Suprapubic skin (tissue), 4 donors: ENCODE measurements at regions not wholly inside any gene's neighbourhood (a gene's known extent, or its start where the extent isn't known, plus 50 kb on each side); places are given as distances from the start of the nearest gene placed in this dataset.

Experiments used
- DNase-seq, 2 donors: peaks; one replicate each; pipeline ENCODE4 v3.0.0-alpha.2; 2019; ENCODE audit warnings: low spot score in 2 of 2
- H3K27ac ChIP-seq: fragments of 200-600 bp; sonication (generic); one replicate; pipeline ENCODE4 v1.5.1; 2019
- H3K27me3 ChIP-seq: fragments of 200-600 bp; sonication (generic); one replicate; pipeline ENCODE4 v1.5.1; 2019
- H3K36me3 ChIP-seq: fragments of 200-600 bp; sonication (generic); one replicate; pipeline ENCODE4 v1.5.1; 2019
- H3K4me1 ChIP-seq: fragments of 200-600 bp; sonication (generic); one replicate; pipeline ENCODE4 v1.5.1; 2019
- H3K4me3 ChIP-seq: fragments of 200-600 bp; sonication (generic); one replicate; pipeline ENCODE4 v1.5.1; 2019; ENCODE audit warnings: mild to moderate bottlenecking
- H3K9me3 ChIP-seq: fragments of 200-600 bp; sonication (generic); one replicate; pipeline ENCODE4 v1.5.1; 2019
- EP300 ChIP-seq: sonication (generic); formaldehyde crosslinking; IDR thresholded peaks from one replicate; pipeline ENCODE4 v1.6.1; 2017; ENCODE audit warnings: antibody characterized with exemption
- POLR2A ChIP-seq, 2 donors: fragments of 450-650 bp; IDR thresholded peaks; one replicate each; pipeline ENCODE4 v1.6.1; 2017; ENCODE audit warnings: antibody characterized with exemption in 2 of 2, mild to moderate bottlenecking in 2 of 2, moderate library complexity in 2 of 2
- POLR2AphosphoS5 ChIP-seq, 3 donors: sonication (generic); formaldehyde crosslinking; IDR thresholded peaks; one replicate each; pipeline ENCODE4 v1.6.1; 2017; ENCODE audit warnings: antibody characterized with exemption in 3 of 3
- WGBS: methylation state at CpG from one replicate; pipeline ENCODE4 v1.1.5; 2018; 5-methylcytosine and 5-hydroxymethylcytosine counted together
- TF ChIP-seq, protein P1 (sequence below), 2 donors: fragments of 200-600 bp in 1 of 2; fragments of 450-650 bp in 1 of 2; sonication (generic) in 1 of 2; IDR thresholded peaks; one replicate each; pipeline ENCODE4 v1.5.1; 2016 to 2019; ENCODE audit warnings: antibody characterized with exemption in 2 of 2, mild to moderate bottlenecking in 1 of 2, moderate library complexity in 1 of 2

DNA sequence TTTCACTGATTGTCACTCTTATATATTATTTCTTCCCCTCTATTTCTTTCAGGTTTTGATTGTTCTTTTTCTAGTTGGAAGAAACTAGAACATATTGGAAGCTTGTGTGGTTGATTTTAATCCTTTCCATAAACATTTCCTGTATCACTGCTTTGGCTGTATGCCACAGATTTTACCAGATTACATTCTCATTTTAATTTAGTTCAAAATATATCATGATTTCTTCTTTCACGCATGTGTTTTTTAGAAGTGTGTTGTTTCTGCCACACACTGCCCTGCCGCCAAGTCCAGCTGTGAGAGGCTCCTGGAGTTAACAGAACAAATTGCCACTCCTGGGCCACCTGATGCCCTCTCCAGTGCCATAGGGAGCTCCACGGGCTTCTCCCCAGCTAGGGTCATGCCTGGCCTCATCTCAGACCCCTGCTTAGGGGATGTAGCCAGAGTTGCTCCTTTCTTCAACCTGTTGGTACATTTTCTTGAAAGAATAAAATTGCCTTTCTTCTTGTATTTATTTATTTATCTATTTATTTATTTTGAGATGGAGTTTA lies 206.2 kb upstream of the COPS8 start:
- peaks cover 16% of the 10 kb centered on the region for H3K4me1 ChIP-seq
- no peaks in the 10 kb centered on the region for H3K36me3 ChIP-seq
- H3K27ac ChIP-seq: no peak overlapping the region
- 49% methylated on average over 3 of the region's 3 CpGs for WGBS
- no peaks in the 10 kb centered on the region for H3K9me3 ChIP-seq
- TF ChIP-seq, protein P1, sequence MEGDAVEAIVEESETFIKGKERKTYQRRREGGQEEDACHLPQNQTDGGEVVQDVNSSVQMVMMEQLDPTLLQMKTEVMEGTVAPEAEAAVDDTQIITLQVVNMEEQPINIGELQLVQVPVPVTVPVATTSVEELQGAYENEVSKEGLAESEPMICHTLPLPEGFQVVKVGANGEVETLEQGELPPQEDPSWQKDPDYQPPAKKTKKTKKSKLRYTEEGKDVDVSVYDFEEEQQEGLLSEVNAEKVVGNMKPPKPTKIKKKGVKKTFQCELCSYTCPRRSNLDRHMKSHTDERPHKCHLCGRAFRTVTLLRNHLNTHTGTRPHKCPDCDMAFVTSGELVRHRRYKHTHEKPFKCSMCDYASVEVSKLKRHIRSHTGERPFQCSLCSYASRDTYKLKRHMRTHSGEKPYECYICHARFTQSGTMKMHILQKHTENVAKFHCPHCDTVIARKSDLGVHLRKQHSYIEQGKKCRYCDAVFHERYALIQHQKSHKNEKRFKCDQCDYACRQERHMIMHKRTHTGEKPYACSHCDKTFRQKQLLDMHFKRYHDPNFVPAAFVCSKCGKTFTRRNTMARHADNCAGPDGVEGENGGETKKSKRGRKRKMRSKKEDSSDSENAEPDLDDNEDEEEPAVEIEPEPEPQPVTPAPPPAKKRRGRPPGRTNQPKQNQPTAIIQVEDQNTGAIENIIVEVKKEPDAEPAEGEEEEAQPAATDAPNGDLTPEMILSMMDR (IDR thresholded peaks at IDR 0.05): no peak
- no peak for TF ChIP-seq POLR2A (IDR thresholded peaks at IDR 0.05)
- no peak for TF ChIP-seq POLR2AphosphoS5 (IDR thresholded peaks at IDR 0.05)
- no peak for TF ChIP-seq EP300
- no peaks in the 10 kb centered on the region for H3K27me3 ChIP-seq
- DNase-seq: peak in 1 of 2 donors; percentile 36
- H3K4me3 ChIP-seq: no peak overlapping the region

DNA sequence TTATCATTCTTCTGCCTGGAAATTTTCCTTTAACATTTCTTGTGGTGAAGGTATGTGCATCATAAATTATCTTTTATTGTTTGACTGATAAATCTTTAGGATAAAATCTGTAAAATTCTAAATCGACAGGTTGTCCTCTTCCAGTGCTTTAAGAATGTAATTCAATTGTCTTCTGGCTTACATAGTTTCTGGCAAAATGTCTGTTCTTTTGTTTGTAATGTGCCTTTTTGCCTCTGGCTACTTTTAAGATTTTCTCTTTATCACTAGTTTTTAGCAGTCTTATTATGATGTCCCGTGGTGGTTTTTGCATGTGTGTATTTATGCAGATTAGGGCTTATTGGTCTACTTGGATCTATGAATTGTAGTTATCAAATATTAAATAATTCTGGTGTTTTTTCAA lies 203.6 kb upstream of the COPS8 start:
- TF ChIP-seq EP300 (no peak), POLR2A (IDR thresholded peaks at IDR 0.05) (no peak), POLR2AphosphoS5 (IDR thresholded peaks at IDR 0.05) (no peak)
- TF ChIP-seq, protein P1 (IDR thresholded peaks at IDR 0.05): no peak
- H3K27ac ChIP-seq: no peak overlapping the region
- WGBS: 76% methylated on average over 2 of the region's 2 CpGs

DNA sequence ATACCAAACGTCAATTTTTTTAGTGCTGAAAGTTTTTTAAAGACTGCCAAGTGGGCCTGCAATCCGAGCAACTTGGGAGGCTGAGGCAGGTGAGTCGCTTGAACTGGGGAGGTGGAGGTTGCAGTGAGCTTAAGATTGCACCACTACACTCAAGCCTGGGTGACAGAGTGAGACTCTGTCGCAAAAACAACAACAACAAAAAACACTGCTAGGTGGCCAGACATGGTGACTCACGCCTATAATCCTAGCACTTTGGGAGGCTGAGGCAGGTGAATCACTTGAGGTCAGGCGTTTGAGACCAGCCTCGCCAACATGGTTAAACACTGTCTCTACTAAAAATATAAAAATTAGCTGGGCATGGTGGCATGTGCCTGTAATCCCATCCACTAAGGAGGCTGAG lies 202.8 kb upstream of the COPS8 start:
- Histone ChIP-seq H3K9me3 (no peaks in the 10 kb centered on the region), H3K27ac (no peak overlapping the region), H3K4me1 (peaks cover 5% of the 10 kb centered on the region), H3K27me3 (no peaks in the 10 kb centered on the region), H3K4me3 (no peak overlapping the region), H3K36me3 (no peaks in the 10 kb centered on the region)
- DNase-seq: no peak
- WGBS: 83% methylated on average over 7 of the region's 7 CpGs
- no peak for TF ChIP-seq POLR2AphosphoS5 (IDR thresholded peaks at IDR 0.05)

More for the DNA sequence above, 203.6 kb upstream of the COPS8 start:
- Histone ChIP-seq H3K9me3 (no peaks in the 10 kb centered on the region), H3K4me1 (no peaks in the 10 kb centered on the region), H3K27me3 (no peaks in the 10 kb centered on the region), H3K36me3 (no peaks in the 10 kb centered on the region), H3K4me3 (no peak overlapping the region)
- DNase-seq: no peak

DNA sequence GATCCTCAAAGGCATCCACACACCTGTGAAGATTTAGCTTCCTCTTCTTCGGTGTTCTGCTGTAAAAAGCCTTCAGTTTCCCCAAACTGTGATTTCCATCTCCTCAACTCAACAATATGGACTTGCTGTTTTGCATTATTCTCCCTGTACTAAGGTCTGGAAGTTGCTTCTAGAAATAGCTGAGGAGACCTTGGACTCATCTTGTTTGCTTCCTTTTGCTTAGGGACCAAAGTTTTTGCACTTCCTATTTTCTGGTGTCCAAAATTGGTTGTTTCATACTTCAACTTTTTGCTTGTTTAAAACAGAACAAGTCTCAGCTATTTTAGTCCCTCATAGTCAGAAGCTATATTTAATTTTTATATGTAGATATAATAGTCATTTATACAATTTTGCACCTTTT lies 201.9 kb upstream of the COPS8 start:
- H3K27me3 ChIP-seq: no peaks in the 10 kb centered on the region
- H3K4me1 ChIP-seq: peaks cover 14% of the 10 kb centered on the region
- H3K4me3 ChIP-seq: no peak overlapping the region
- no peaks in the 10 kb centered on the region for H3K9me3 ChIP-seq
- no peaks in the 10 kb centered on the region for H3K36me3 ChIP-seq
- DNase-seq: no peak
- H3K27ac ChIP-seq: no peak overlapping the region
- WGBS: 59% methylated on average over 1 of the region's 1 CpG
- TF ChIP-seq POLR2A (IDR thresholded peaks at IDR 0.05): no peak

GRCh38 chr2:236884569-236885175 lies 201.0 kb upstream of the COPS8 start:
- WGBS: 76% methylated on average over 5 of the region's 5 CpGs

GRCh38 chr2:236886456-236886855 lies 199.2 kb upstream of the COPS8 start:
- H3K4me3 ChIP-seq: no peak overlapping the region
- no peaks in the 10 kb centered on the region for H3K36me3 ChIP-seq
- no peaks in the 10 kb centered on the region for H3K9me3 ChIP-seq
- peaks cover 14% of the 10 kb centered on the region for H3K4me1 ChIP-seq
- 83% methylated on average over 8 of the region's 8 CpGs for WGBS
- DNase-seq: no peak
- peak overlapping the region; percentile 85 for H3K27ac ChIP-seq
- TF ChIP-seq, protein P1 (IDR thresholded peaks at IDR 0.05): no peak
- no peak for TF ChIP-seq POLR2AphosphoS5 (IDR thresholded peaks at IDR 0.05)
- TF ChIP-seq EP300: no peak
- TF ChIP-seq POLR2A (IDR thresholded peaks at IDR 0.05): no peak
- H3K27me3 ChIP-seq: no peaks in the 10 kb centered on the region

More at GRCh38 chr2:236884569-236885175, 201.0 kb upstream of the COPS8 start:
- DNase-seq: no peak
- no peak overlapping the region for H3K27ac ChIP-seq
- H3K27me3 ChIP-seq: no peaks in the 10 kb centered on the region
- H3K4me3 ChIP-seq: no peak overlapping the region
- no peaks in the 10 kb centered on the region for H3K36me3 ChIP-seq
- TF ChIP-seq POLR2AphosphoS5 (IDR thresholded peaks at IDR 0.05): no peak
- H3K4me1 ChIP-seq: peaks cover 14% of the 10 kb centered on the region
- no peaks in the 10 kb centered on the region for H3K9me3 ChIP-seq

DNA sequence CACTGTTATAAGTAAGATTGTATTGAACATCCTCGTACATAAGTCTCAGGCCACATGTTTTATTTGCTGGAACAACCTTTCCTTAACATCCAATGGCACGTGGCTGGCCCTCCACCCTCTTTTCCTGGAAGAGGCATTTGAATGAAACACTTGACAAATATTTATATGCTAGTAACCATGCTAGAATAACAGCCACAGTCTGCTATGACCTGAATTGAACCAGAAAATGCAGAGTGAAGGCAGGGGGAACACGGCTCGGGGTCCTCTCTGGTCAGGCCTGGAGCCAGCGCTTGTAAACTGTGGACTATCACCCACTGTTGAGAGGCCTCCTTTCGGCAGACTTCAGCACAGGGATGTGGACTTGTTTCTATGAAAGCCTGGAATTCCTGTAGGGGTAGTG lies 198.2 kb upstream of the COPS8 start:
- no peak for TF ChIP-seq EP300
- TF ChIP-seq, protein P1 (IDR thresholded peaks at IDR 0.05): no peak
- peak in 1 of 2 donors; percentile 17 for TF ChIP-seq POLR2A (IDR thresholded peaks at IDR 0.05)
- TF ChIP-seq POLR2AphosphoS5 (IDR thresholded peaks at IDR 0.05): peak in 1 of 3 donors; percentile 29
- no peaks in the 10 kb centered on the region for H3K36me3 ChIP-seq
- peaks cover 14% of the 10 kb centered on the region for H3K4me1 ChIP-seq
- WGBS: 45% methylated on average over 6 of the region's 6 CpGs
- no peaks in the 10 kb centered on the region for H3K27me3 ChIP-seq
- H3K4me3 ChIP-seq: no peak overlapping the region
- H3K9me3 ChIP-seq: no peaks in the 10 kb centered on the region
- peak overlapping the region; percentile 85 for H3K27ac ChIP-seq
- DNase-seq: peak in 1 of 2 donors; percentile 86
